GM23338 (cell line): ENCODE measurements at regions not wholly inside any gene's neighbourhood (a gene's known extent, or its start where the extent isn't known, plus 50 kb on each side); places are given as distances from the start of the nearest gene placed in this dataset.

Experiments used
- ATAC-seq: fragments of 200-7000 bp; cut with Tn5 transposase; 3 replicates; pipeline ENCODE4 v1.9.1; 2020
- DNase-seq: peaks from one replicate; pipeline ENCODE4 v3.0.0-alpha.2; 2015; ENCODE audit warnings: low spot score
- H2AFZ ChIP-seq: fragments of 200-600 bp; sonication (generic); 2 replicates; pipeline ENCODE4 v1.8.0; 2016; ENCODE audit warnings: antibody characterized with exemption, mild to moderate bottlenecking, moderate library complexity
- H3F3A ChIP-seq: fragments of 200-600 bp; sonication (generic); replicated peaks from 2 replicates; pipeline ENCODE4 v1.8.0; 2017; ENCODE audit warnings: antibody characterized with exemption, mixed run types, low read depth
- H3K27ac ChIP-seq: fragments of 200-600 bp; sonication (generic); 2 replicates; pipeline ENCODE4 v1.6.1; 2016; ENCODE audit warnings: low read depth
- H3K27me3 ChIP-seq: fragments of 200-600 bp; sonication (generic); 2 replicates; pipeline ENCODE4 v1.8.0; 2016; ENCODE audit warnings: mild to moderate bottlenecking, mixed run types, moderate library complexity; ENCODE audit not compliant: insufficient read depth
- H3K36me3 ChIP-seq: fragments of 200-600 bp; sonication (generic); 2 replicates; pipeline ENCODE4 v1.8.0; 2016; ENCODE audit warnings: mild to moderate bottlenecking; ENCODE audit not compliant: insufficient read depth
- H3K4me1 ChIP-seq: fragments of 200-600 bp; sonication (generic); 2 replicates; pipeline ENCODE4 v1.8.0; 2016; ENCODE audit warnings: mild to moderate bottlenecking, moderate library complexity; ENCODE audit not compliant: insufficient read depth
- H3K4me2 ChIP-seq: fragments of 200-600 bp; sonication (generic); 2 replicates; pipeline ENCODE4 v1.7.1; 2017; ENCODE audit warnings: mixed run types
- H3K4me3 ChIP-seq: fragments of 200-600 bp; sonication (generic); 2 replicates; pipeline ENCODE4 v1.6.1; 2016; ENCODE audit warnings: mixed run types
- H3K79me2 ChIP-seq: fragments of 200-600 bp; sonication (generic); replicated peaks from 2 replicates; pipeline ENCODE4 v1.8.0; 2017; ENCODE audit warnings: mild to moderate bottlenecking; ENCODE audit not compliant: insufficient read depth
- H3K9me2 ChIP-seq: fragments of 200-600 bp; sonication (generic); 2 replicates; pipeline ENCODE4 v1.8.0; 2017; ENCODE audit not compliant: insufficient read depth
- H4K20me1 ChIP-seq: fragments of 200-600 bp; sonication (generic); replicated peaks from 2 replicates; pipeline ENCODE4 v1.8.0; 2017; ENCODE audit warnings: mild to moderate bottlenecking; ENCODE audit not compliant: insufficient read depth
- H3K27ac Mint-ChIP-seq: 2 replicates; pipeline ENCODE4 v1.8.0; 2020; ENCODE audit warnings: inconsistent platforms, mild to moderate bottlenecking, moderate library complexity, mixed read lengths
- H3K27me3 Mint-ChIP-seq: 3 replicates; pipeline ENCODE4 v1.8.0; 2022; ENCODE audit warnings: low read depth, mild to moderate bottlenecking, moderate library complexity, mixed read lengths, inconsistent platforms; ENCODE audit not compliant: insufficient read depth, poor library complexity
- H3K36me3 Mint-ChIP-seq: 3 replicates; pipeline ENCODE4 v1.8.0; 2021; ENCODE audit warnings: low read depth, mild to moderate bottlenecking, inconsistent platforms, moderate library complexity, mixed read lengths
- H3K4me1 Mint-ChIP-seq: 3 replicates; pipeline ENCODE4 v1.8.0; 2020; ENCODE audit warnings: mild to moderate bottlenecking, inconsistent platforms, mixed read lengths
- H3K4me3 Mint-ChIP-seq: 3 replicates; pipeline ENCODE4 v1.8.0; 2021; ENCODE audit warnings: moderate library complexity, mild to moderate bottlenecking, inconsistent platforms, mixed read lengths
- H3K9me3 Mint-ChIP-seq: 3 replicates; pipeline ENCODE4 v1.8.0; 2020; ENCODE audit warnings: moderate library complexity, mild to moderate bottlenecking, inconsistent platforms, mixed read lengths
- CREB1 ChIP-seq: fragments of 250-450 bp; sonication (Bioruptor Pico); IDR thresholded peaks from 2 replicates; pipeline ENCODE4 v1.5.0; 2020; ENCODE audit warnings: low read depth, mild to moderate bottlenecking, moderate library complexity
- CTCF ChIP-seq, 2 experiments: fragments of 200-600 bp in 1 of 2; sonication (generic) in 1 of 2; conservative IDR thresholded peaks; 2 replicates each; pipeline versions ENCODE4 v1.5.1 to v1.6.1; 2016 to 2017; ENCODE audit warnings: antibody characterized with exemption in 2 of 2, low read depth in 2 of 2, mild to moderate bottlenecking in 2 of 2, moderate library complexity in 1 of 2
- EZH2 ChIP-seq: fragments of 200-600 bp; sonication (generic); IDR thresholded peaks from one replicate; pipeline ENCODE4 v1.8.0; 2017; ENCODE audit warnings: antibody characterized with exemption, mild to moderate bottlenecking, low read depth; ENCODE audit not compliant: unreplicated experiment
- EZH2phosphoT487 ChIP-seq: fragments of 200-600 bp; sonication (generic); IDR thresholded peaks from one replicate; pipeline ENCODE4 v1.8.1; 2018; ENCODE audit warnings: antibody characterized with exemption; ENCODE audit not compliant: unreplicated experiment
- JUNB ChIP-seq: IDR thresholded peaks from one replicate; pipeline ENCODE4 v1.6.1; 2016; ENCODE audit warnings: antibody characterized with exemption; ENCODE audit not compliant: unreplicated experiment
- NANOG ChIP-seq: IDR thresholded peaks from 2 replicates; pipeline ENCODE4 v1.6.1; 2016; ENCODE audit warnings: antibody characterized with exemption, borderline replicate concordance
- POLR2AphosphoS5 ChIP-seq: IDR thresholded peaks from 2 replicates; pipeline ENCODE4 v1.6.1; 2016; ENCODE audit warnings: antibody characterized with exemption, low read depth
- STAT1 ChIP-seq: IDR thresholded peaks from one replicate; pipeline ENCODE4 v1.6.1; 2016; ENCODE audit warnings: antibody characterized with exemption; ENCODE audit not compliant: unreplicated experiment
- ZNF114 ChIP-seq: fragments of 250-450 bp; sonication (Bioruptor Pico); IDR thresholded peaks from 2 replicates; pipeline ENCODE4 v1.5.0; 2020; ENCODE audit warnings: mild to moderate bottlenecking, moderate library complexity
- ZNF331 ChIP-seq: fragments of 250-450 bp; sonication (Bioruptor Pico); IDR thresholded peaks from 2 replicates; pipeline ENCODE4 v1.5.0; 2020; ENCODE audit warnings: low read depth, mild to moderate bottlenecking, moderate library complexity
- TF ChIP-seq, protein P1 (sequence below): IDR thresholded peaks from one replicate; pipeline ENCODE4 v1.6.1; 2018; ENCODE audit warnings: antibody characterized with exemption; ENCODE audit not compliant: unreplicated experiment
- TF ChIP-seq, protein P2 (sequence below): IDR thresholded peaks from 2 replicates; pipeline ENCODE4 v1.6.1; 2016; ENCODE audit warnings: antibody characterized with exemption
- TF ChIP-seq, protein P3 (sequence below): fragments of 250-450 bp; sonication (Bioruptor Pico); IDR thresholded peaks from 2 replicates; pipeline ENCODE4 v1.5.0; 2020; ENCODE audit warnings: mild to moderate bottlenecking, moderate library complexity

DNA sequence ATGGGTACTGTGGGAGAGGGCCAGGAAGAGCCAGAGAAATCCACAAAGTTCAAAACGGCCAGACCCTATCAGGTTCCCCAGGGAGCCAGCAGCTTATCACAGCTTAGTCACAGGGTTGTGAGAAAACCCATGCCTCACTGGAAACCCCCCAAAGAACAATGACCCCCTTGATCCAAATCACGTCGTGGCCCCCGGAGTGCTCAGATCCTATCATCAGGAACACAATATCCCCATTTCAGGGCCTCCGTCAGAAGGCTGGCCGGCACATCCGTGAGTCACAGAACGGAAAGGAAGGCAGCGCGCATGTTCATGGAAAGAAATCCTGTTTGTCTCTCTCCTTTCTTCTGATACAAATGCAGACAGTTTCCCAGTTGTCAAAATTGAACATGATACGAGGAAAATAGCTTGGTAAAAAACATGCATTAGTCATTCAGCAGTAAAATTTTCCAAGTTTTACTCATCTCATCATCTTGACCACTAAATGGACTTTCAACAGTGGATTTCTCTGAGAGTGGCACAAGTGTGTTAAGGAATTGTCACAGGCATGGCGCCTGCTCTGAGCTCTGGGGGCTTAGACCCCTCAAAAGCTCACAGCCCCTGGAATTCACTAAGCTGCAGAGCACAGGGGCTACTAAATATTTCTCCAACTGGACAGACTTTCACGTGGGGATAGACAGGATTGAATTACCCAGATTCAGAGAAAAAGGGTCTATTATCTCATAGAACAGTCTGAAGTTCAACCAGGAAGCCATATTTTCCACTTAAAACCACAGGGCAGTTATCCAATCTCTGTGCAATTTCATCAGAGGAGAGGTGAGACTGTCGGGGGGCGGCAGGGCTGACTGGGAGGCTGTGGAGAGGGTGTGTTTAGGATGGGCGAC, 124.8 kb downstream of the RIPK4 start:
- Mint-ChIP-seq H3K36me3 (peaks cover 3% of the 10 kb centered on the region; the same call in 1 of the 3 replicates), H3K27ac (no peak overlapping the region)

More for the DNA sequence above, 124.8 kb downstream of the RIPK4 start:
- Mint-ChIP-seq H3K9me3 (peaks cover 7% of the 10 kb centered on the region), H3K27me3 (peaks cover 5% of the 10 kb centered on the region), H3K4me1 (no peaks in the 10 kb centered on the region), H3K4me3 (no peak overlapping the region)
- H3K27ac ChIP-seq = no peak overlapping the region
- no peak for TF ChIP-seq CTCF (conservative IDR thresholded peaks at IDR 0.05; ENCODE audit: low read depth in 2 of 2)
- TF ChIP-seq CREB1 (CRISPR knock-in tag) = no peak
- no peak for TF ChIP-seq STAT1
- no peak for TF ChIP-seq ZNF114 (CRISPR knock-in tag)
- no peak for TF ChIP-seq POLR2AphosphoS5
- TF ChIP-seq, protein P1, sequence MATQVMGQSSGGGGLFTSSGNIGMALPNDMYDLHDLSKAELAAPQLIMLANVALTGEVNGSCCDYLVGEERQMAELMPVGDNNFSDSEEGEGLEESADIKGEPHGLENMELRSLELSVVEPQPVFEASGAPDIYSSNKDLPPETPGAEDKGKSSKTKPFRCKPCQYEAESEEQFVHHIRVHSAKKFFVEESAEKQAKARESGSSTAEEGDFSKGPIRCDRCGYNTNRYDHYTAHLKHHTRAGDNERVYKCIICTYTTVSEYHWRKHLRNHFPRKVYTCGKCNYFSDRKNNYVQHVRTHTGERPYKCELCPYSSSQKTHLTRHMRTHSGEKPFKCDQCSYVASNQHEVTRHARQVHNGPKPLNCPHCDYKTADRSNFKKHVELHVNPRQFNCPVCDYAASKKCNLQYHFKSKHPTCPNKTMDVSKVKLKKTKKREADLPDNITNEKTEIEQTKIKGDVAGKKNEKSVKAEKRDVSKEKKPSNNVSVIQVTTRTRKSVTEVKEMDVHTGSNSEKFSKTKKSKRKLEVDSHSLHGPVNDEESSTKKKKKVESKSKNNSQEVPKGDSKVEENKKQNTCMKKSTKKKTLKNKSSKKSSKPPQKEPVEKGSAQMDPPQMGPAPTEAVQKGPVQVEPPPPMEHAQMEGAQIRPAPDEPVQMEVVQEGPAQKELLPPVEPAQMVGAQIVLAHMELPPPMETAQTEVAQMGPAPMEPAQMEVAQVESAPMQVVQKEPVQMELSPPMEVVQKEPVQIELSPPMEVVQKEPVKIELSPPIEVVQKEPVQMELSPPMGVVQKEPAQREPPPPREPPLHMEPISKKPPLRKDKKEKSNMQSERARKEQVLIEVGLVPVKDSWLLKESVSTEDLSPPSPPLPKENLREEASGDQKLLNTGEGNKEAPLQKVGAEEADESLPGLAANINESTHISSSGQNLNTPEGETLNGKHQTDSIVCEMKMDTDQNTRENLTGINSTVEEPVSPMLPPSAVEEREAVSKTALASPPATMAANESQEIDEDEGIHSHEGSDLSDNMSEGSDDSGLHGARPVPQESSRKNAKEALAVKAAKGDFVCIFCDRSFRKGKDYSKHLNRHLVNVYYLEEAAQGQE = no peak
- no peak for TF ChIP-seq ZNF331 (CRISPR knock-in tag)
- TF ChIP-seq, protein P2, sequence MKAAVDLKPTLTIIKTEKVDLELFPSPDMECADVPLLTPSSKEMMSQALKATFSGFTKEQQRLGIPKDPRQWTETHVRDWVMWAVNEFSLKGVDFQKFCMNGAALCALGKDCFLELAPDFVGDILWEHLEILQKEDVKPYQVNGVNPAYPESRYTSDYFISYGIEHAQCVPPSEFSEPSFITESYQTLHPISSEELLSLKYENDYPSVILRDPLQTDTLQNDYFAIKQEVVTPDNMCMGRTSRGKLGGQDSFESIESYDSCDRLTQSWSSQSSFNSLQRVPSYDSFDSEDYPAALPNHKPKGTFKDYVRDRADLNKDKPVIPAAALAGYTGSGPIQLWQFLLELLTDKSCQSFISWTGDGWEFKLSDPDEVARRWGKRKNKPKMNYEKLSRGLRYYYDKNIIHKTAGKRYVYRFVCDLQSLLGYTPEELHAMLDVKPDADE = no peak
- TF ChIP-seq EZH2 = no peak
- no peak for TF ChIP-seq EZH2phosphoT487
- no peak for TF ChIP-seq NANOG
- TF ChIP-seq, protein P3, sequence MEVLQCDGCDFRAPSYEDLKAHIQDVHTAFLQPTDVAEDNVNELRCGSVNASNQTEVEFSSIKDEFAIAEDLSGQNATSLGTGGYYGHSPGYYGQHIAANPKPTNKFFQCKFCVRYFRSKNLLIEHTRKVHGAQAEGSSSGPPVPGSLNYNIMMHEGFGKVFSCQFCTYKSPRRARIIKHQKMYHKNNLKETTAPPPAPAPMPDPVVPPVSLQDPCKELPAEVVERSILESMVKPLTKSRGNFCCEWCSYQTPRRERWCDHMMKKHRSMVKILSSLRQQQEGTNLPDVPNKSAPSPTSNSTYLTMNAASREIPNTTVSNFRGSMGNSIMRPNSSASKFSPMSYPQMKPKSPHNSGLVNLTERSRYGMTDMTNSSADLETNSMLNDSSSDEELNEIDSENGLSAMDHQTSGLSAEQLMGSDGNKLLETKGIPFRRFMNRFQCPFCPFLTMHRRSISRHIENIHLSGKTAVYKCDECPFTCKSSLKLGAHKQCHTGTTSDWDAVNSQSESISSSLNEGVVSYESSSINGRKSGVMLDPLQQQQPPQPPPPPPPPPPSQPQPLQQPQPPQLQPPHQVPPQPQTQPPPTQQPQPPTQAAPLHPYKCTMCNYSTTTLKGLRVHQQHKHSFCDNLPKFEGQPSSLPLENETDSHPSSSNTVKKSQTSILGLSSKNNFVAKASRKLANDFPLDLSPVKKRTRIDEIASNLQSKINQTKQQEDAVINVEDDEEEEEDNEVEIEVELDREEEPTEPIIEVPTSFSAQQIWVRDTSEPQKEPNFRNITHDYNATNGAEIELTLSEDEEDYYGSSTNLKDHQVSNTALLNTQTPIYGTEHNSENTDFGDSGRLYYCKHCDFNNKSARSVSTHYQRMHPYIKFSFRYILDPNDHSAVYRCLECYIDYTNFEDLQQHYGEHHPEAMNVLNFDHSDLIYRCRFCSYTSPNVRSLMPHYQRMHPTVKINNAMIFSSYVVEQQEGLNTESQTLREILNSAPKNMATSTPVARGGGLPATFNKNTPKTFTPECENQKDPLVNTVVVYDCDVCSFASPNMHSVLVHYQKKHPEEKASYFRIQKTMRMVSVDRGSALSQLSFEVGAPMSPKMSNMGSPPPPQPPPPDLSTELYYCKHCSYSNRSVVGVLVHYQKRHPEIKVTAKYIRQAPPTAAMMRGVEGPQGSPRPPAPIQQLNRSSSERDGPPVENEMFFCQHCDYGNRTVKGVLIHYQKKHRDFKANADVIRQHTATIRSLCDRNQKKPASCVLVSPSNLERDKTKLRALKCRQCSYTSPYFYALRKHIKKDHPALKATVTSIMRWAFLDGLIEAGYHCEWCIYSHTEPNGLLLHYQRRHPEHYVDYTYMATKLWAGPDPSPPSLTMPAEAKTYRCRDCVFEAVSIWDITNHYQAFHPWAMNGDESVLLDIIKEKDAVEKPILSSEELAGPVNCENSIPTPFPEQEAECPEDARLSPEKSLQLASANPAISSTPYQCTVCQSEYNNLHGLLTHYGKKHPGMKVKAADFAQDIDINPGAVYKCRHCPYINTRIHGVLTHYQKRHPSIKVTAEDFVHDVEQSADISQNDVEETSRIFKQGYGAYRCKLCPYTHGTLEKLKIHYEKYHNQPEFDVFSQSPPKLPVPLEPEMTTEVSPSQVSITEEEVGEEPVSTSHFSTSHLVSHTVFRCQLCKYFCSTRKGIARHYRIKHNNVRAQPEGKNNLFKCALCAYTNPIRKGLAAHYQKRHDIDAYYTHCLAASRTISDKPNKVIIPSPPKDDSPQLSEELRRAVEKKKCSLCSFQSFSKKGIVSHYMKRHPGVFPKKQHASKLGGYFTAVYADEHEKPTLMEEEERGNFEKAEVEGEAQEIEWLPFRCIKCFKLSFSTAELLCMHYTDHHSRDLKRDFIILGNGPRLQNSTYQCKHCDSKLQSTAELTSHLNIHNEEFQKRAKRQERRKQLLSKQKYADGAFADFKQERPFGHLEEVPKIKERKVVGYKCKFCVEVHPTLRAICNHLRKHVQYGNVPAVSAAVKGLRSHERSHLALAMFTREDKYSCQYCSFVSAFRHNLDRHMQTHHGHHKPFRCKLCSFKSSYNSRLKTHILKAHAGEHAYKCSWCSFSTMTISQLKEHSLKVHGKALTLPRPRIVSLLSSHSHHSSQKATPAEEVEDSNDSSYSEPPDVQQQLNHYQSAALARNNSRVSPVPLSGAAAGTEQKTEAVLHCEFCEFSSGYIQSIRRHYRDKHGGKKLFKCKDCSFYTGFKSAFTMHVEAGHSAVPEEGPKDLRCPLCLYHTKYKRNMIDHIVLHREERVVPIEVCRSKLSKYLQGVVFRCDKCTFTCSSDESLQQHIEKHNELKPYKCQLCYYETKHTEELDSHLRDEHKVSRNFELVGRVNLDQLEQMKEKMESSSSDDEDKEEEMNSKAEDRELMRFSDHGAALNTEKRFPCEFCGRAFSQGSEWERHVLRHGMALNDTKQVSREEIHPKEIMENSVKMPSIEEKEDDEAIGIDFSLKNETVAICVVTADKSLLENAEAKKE (CRISPR knock-in tag) = no peak
- no peak for TF ChIP-seq JUNB
- no peaks in the 10 kb centered on the region for H3K27me3 ChIP-seq
- DNase-seq = no peak
- H3K9me2 ChIP-seq = 0 out of 2 replicates have a peak, but pooled peaks cover 3% of the 10 kb centered on the region
- no peaks in the 10 kb centered on the region for H4K20me1 ChIP-seq
- H3F3A ChIP-seq = no peaks in the 10 kb centered on the region
- peak overlapping the region; percentile 59 for H2AFZ ChIP-seq
- H3K36me3 ChIP-seq = no peaks in the 10 kb centered on the region
- no peaks in the 10 kb centered on the region for H3K4me1 ChIP-seq
- H3K4me3 ChIP-seq = no peak overlapping the region
- ATAC-seq = no peak
- H3K79me2 ChIP-seq = no peaks in the 10 kb centered on the region
- H3K4me2 ChIP-seq = no peak overlapping the region
